22Rv1 (cell line): ENCODE measurements at regions not wholly inside any gene's neighbourhood (a gene's known extent, or its start where the extent isn't known, plus 50 kb on each side); places are given as distances from the start of the nearest gene placed in this dataset.

Experiments used
- CTCF ChIP-seq: fragments of 450-650 bp; IDR thresholded peaks from 2 replicates; pipeline ENCODE4 v1.5.1; 2017; ENCODE audit warnings: mild to moderate bottlenecking
- ZFX ChIP-seq: fragments of 450-650 bp; IDR thresholded peaks from 2 replicates; pipeline ENCODE4 v1.6.1; 2017; ENCODE audit warnings: antibody characterized with exemption, borderline replicate concordance

GRCh38 chr15:26232691-26233090, 369.6 kb upstream of the ATP10A start:
- TF ChIP-seq CTCF (no peak), ZFX (no peak)
